Ishikawa (cell line): ENCODE measurements at regions not wholly inside any gene's neighbourhood (a gene's known extent, or its start where the extent isn't known, plus 50 kb on each side); places are given as distances from the start of the nearest gene placed in this dataset.

Experiments used
- CEBPB ChIP-seq: IDR thresholded peaks from 2 replicates; pipeline ENCODE4 v1.6.1; 2012
- CREB1 ChIP-seq: IDR thresholded peaks from 2 replicates; pipeline ENCODE4 v1.6.1; 2012; ENCODE audit warnings: low read depth
- EGR1 ChIP-seq: IDR thresholded peaks from 2 replicates; pipeline ENCODE4 v1.6.1; 2012
- EP300 ChIP-seq: IDR thresholded peaks from 2 replicates; pipeline ENCODE4 v1.6.1; 2012; ENCODE audit warnings: borderline replicate concordance
- FOXM1 ChIP-seq: IDR thresholded peaks from 2 replicates; pipeline ENCODE4 v1.6.1; 2012; ENCODE audit warnings: low read depth, borderline replicate concordance
- NFIC ChIP-seq: IDR thresholded peaks from 2 replicates; pipeline ENCODE4 v1.6.1; 2012
- RAD21 ChIP-seq: IDR thresholded peaks from 2 replicates; pipeline ENCODE4 v1.6.1; 2012; ENCODE audit warnings: low read depth
- TAF1 ChIP-seq: IDR thresholded peaks from 2 replicates; pipeline ENCODE4 v1.6.1; 2012; ENCODE audit warnings: low read depth, mild to moderate bottlenecking
- TCF12 ChIP-seq: IDR thresholded peaks from 2 replicates; pipeline ENCODE4 v1.6.1; 2012; ENCODE audit warnings: low read depth
- TEAD4 ChIP-seq: IDR thresholded peaks from 2 replicates; pipeline ENCODE4 v1.6.1; 2012
- YY1 ChIP-seq: IDR thresholded peaks from 2 replicates; pipeline ENCODE4 v1.6.1; 2012; ENCODE audit warnings: low read depth
- ZBTB7A ChIP-seq: IDR thresholded peaks from 2 replicates; pipeline ENCODE4 v1.6.1; 2012; ENCODE audit warnings: low read depth
- TF ChIP-seq, protein P1 (sequence below): IDR thresholded peaks from 2 replicates; pipeline ENCODE4 v1.6.1; 2012
- TF ChIP-seq, protein P2 (sequence below): IDR thresholded peaks from 2 replicates; pipeline ENCODE4 v1.6.1; 2012; ENCODE audit warnings: low read depth, mild to moderate bottlenecking
- TF ChIP-seq, protein P3 (sequence below): IDR thresholded peaks from 2 replicates; pipeline ENCODE4 v1.6.1; 2012

DNA sequence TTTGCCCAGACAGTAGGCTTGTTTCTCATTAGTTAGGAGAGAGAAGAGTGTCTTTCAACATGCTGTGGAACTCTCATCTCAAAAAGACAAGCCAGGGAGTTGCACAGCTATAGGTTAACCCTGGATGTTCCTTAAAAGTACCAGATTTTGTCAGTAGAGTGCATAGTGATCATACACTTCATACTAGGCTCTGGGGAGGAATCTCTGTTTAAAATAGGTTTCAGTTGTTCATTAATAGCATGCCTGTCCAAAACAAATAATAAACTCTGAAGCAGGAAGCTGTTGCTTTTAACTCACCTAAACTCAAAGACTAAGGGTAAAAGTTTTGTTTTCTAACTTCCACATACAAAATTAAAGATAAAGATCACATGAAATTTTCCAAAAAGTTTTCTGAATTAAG is 1948.4 kb downstream of the C4orf33 start:
- no peak for TF ChIP-seq NFIC
- no peak for TF ChIP-seq CEBPB
- TF ChIP-seq RAD21 = no peak
- TF ChIP-seq, protein P1, sequence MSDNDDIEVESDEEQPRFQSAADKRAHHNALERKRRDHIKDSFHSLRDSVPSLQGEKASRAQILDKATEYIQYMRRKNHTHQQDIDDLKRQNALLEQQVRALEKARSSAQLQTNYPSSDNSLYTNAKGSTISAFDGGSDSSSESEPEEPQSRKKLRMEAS = no peak
- TF ChIP-seq EGR1 = no peak
- no peak for TF ChIP-seq TAF1
- no peak for TF ChIP-seq TEAD4
- TF ChIP-seq, protein P2, sequence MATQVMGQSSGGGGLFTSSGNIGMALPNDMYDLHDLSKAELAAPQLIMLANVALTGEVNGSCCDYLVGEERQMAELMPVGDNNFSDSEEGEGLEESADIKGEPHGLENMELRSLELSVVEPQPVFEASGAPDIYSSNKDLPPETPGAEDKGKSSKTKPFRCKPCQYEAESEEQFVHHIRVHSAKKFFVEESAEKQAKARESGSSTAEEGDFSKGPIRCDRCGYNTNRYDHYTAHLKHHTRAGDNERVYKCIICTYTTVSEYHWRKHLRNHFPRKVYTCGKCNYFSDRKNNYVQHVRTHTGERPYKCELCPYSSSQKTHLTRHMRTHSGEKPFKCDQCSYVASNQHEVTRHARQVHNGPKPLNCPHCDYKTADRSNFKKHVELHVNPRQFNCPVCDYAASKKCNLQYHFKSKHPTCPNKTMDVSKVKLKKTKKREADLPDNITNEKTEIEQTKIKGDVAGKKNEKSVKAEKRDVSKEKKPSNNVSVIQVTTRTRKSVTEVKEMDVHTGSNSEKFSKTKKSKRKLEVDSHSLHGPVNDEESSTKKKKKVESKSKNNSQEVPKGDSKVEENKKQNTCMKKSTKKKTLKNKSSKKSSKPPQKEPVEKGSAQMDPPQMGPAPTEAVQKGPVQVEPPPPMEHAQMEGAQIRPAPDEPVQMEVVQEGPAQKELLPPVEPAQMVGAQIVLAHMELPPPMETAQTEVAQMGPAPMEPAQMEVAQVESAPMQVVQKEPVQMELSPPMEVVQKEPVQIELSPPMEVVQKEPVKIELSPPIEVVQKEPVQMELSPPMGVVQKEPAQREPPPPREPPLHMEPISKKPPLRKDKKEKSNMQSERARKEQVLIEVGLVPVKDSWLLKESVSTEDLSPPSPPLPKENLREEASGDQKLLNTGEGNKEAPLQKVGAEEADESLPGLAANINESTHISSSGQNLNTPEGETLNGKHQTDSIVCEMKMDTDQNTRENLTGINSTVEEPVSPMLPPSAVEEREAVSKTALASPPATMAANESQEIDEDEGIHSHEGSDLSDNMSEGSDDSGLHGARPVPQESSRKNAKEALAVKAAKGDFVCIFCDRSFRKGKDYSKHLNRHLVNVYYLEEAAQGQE = no peak
- no peak for TF ChIP-seq FOXM1
- TF ChIP-seq TCF12 = no peak
- TF ChIP-seq, protein P3, sequence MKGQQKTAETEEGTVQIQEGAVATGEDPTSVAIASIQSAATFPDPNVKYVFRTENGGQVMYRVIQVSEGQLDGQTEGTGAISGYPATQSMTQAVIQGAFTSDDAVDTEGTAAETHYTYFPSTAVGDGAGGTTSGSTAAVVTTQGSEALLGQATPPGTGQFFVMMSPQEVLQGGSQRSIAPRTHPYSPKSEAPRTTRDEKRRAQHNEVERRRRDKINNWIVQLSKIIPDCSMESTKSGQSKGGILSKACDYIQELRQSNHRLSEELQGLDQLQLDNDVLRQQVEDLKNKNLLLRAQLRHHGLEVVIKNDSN = no peak
- no peak for TF ChIP-seq EP300
- no peak for TF ChIP-seq YY1
- no peak for TF ChIP-seq ZBTB7A
- TF ChIP-seq CREB1 = no peak

DNA sequence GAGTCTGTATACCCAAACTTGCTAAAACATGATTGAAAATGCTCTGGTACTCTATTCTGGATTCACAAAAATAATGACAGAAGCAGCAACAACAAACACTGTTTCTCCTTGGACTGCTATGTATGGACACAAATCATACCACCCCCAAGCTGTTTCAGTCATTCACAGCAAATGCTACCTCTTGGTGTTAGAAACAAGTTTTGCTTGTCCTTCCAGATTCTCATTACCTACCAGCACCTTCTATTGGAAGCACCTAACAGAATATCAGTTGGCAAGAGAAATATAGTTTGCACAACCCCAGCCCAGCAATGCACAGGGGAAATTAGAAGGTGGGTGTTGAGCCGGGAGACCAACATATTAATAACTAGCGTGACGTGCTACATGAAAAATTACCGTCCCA is 1950.9 kb downstream of the C4orf33 start:
- TF ChIP-seq YY1 (no peak), FOXM1 (no peak), TEAD4 (no peak), TAF1 (no peak), NFIC (no peak), CREB1 (no peak), EP300 (no peak), EGR1 (no peak), CEBPB (no peak), ZBTB7A (no peak), RAD21 (no peak), TCF12 (no peak)
- TF ChIP-seq, protein P2 = no peak
- TF ChIP-seq, protein P1 = no peak

DNA sequence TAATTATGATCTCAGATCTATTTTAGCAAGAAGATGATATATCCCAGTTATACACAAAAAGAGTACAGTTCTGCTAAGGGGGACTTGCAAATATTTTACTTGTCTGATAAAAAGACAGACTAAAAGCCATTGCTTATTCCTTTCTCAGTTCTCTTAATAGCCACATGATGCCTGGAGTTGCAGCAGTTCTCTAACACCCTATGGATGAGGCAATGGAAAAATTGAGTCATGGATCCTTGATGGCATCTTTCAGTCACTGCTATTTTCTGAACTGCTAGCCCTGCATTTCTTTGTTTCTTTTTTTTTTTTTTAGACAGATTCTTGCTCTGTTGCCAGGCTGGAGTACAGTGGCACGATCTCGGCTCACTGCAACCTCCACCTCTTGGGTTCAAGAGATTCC is 1956.7 kb downstream of the C4orf33 start:
- no peak for TF ChIP-seq NFIC
- no peak for TF ChIP-seq TAF1
- TF ChIP-seq EGR1 = no peak
- no peak for TF ChIP-seq YY1

GRCh38 chr4:131054489-131055019 is 1958.6 kb downstream of the C4orf33 start:
- TF ChIP-seq CREB1 (no peak), YY1 (no peak), ZBTB7A (no peak), TAF1 (no peak), EP300 (no peak), CEBPB (no peak), NFIC (no peak), TCF12 (no peak), TEAD4 (no peak), RAD21 (no peak), FOXM1 (no peak), EGR1 (no peak)
- TF ChIP-seq, protein P1 = no peak
- TF ChIP-seq, protein P3 = no peak
- TF ChIP-seq, protein P2 = no peak

DNA sequence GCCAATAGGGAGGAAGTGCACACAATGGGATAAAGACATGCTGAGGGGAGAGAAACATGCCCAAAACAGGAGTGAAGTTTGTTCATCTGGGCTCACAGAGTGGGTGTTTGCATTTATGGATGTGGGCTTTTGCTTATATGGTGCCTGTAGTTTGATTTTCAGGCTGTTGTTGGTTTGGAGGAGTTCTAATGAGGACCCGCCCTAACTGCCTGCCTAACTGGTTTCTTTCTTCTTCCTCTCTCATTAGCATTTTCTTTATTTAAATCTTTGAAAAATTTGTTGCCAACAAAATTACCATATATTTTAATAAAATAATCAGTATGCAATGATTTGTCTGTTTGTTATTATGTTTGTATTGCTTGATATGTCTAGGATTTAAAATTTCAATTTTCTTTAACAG is 1965.8 kb downstream of the C4orf33 start:
- no peak for TF ChIP-seq TCF12
- TF ChIP-seq NFIC = no peak
- TF ChIP-seq RAD21 = no peak
- TF ChIP-seq, protein P1 = no peak
- TF ChIP-seq, protein P3 = no peak
